AG08395 (cell line): ENCODE measurements at regions not wholly inside any gene's neighbourhood (a gene's known extent, or its start where the extent isn't known, plus 50 kb on each side); places are given as distances from the start of the nearest gene placed in this dataset.

ENCODE experiments used
- DNase-seq: peaks from one replicate; pipeline ENCODE4 v3.0.0; 2012; ENCODE audit warnings: mixed read lengths, low spot score

DNA sequence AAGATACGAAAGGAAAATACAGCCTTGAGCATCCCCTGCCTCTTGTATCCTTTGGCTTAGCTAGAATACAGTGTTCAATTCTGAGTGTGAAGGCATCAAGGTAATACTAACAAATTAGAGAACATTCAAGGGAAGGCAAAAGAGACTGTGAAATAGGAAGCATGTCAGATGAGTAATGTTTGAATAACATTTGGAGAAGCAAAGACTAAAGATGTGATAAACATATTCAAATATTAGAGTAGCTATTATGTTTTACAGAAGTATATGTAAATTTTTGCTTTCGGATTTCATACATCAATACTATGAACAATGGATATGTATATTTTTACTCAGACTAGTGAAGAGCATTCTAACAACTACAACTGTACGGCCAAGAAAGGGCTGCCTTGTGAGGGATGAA is 161.7 kb upstream of the FN1 start:
- no peak for DNase-seq

DNA sequence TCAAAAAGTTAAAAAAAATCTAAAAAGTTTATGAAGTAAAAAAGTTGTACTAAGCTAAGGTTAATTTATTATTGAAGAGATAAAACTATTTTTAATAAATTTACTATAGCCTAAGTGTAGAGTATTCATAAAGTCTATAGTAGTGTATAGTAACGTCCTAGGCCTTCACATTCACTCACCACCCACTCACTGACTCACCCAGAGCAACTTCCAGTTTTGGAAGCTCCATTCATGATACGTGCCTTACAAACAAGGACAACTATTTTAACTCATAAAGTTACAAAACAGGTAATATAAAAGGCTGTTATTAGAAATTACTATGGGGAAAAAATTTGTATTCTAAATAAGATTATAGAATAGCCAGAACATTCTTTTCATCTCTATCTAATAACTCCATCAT is 158.9 kb upstream of the FN1 start:
- DNase-seq: no peak

DNA sequence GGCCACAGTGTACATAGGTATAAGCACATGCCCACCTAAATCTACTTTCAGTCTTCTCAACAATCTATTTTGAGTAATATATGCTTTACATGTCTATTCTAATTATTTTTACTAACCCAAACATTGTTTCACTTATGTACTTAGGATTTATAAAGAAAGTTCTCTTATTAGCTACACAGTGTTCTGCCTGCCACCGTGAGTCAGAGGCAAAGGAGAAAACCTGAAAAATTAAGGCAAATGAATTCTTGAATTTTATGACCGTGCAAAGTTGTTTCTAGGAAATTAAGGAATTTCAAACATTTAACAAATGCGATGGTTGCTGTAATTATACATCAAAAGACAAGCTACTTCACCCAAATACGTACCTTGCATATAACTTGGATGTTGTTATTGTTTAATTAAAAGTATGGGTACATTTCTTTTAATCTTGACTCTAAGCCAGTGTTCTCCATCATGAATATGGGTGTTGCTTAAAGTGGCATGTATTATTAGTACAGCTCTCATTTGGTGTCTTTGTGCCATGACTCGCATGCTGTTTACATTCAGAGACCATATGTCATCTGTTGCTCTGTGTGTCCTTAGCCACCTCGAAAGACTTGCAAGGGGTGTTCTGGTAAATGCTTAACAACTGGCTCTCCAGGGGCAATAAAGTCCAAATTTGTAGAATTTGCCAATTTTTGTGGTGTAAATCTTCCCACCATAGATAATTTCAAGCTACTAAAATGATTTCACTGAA is 154.3 kb upstream of the FN1 start:
- DNase-seq: no peak

DNA sequence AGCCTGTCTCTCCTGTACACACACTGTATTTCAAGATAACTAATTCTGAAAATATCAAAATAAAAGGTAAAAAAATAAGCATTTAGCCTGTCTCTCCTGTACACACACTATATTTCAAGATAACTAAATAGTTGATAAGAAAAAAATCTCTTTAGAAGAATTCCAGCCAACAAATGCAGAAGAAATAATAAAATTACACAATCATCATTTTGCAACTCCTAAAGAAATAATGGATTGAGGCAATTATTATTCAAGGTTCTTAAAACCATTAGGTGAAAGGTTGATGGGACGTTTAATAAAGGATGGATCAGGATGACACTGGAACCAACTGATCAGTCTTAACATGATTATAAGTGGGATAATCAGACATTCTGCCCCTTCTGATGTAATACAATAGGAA is 148.0 kb upstream of the FN1 start:
- no peak for DNase-seq

DNA sequence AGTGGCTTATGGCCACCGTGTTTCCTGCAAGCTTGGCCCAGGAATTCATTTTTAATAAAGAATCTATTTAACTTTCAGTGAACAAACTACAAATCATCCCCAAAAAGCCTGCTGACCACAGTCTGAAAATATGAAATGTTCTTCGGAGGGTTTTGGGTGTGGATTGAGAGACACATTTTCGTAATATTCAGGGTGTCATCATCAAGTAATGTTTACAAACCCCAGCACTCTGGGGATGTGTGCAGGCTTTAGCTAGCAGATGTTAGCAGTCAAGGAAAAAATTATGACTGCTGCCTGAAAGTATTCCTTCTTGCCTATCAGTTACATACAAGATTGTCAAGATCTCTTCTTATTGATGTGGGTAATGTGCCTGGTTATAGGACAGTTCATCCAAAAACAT is 143.9 kb upstream of the FN1 start:
- peak; percentile 69 for DNase-seq

DNA sequence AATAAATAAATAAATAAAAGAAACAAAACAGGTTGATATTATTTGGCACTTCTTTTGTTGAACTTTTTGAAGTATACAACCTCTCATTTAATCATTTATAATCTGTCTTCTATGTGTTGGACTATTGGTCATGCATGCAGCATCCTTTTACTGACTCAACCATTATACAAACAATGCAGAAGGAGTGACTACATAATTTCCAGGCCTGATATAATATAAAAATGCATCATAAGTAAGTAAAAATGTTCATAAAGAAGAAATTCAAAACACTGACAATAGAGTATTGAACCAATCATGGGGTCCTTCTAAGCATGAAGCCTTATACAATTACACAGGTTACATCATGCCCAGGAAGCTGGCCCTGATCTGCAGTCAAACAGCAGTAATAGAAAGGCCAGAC is 141.5 kb upstream of the FN1 start:
- DNase-seq: no peak

DNA sequence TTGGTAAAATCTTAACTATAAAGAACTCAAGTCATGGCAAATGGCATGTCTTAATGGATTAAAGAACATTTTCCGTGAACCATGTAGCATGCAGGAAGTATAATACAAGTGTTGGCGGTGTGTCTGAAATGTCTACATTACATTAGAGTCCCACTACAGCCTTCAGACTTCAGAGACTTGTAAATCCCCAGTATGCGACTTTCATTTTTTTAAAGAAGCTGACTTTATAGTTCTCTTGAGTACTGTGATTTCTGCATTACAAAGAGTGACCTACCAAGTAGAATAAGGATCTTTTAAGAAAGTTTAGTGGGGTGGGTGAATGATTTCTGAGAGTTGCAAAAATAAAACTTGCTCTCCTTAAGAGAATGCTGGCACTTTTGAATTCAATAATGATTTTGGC is 140.7 kb upstream of the FN1 start:
- no peak for DNase-seq

DNA sequence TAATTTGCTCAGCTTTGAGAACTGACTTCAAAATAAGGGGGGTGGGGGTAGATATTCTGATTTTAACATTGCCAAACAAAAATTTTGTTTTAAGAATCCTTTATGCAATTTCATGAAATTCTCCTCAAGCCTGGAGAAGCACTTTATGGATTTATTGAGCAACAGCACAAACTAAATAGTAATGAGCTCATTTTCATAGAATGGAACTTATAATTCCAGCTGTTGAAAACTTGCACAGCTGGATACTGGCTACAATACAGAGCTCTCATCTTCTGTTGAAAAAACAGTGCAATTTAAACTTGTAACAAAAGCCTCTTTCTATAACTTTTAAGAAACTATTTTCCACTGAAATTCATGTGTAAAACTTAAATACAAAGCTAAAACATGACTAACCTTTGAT is 137.6 kb upstream of the FN1 start:
- no peak for DNase-seq

DNA sequence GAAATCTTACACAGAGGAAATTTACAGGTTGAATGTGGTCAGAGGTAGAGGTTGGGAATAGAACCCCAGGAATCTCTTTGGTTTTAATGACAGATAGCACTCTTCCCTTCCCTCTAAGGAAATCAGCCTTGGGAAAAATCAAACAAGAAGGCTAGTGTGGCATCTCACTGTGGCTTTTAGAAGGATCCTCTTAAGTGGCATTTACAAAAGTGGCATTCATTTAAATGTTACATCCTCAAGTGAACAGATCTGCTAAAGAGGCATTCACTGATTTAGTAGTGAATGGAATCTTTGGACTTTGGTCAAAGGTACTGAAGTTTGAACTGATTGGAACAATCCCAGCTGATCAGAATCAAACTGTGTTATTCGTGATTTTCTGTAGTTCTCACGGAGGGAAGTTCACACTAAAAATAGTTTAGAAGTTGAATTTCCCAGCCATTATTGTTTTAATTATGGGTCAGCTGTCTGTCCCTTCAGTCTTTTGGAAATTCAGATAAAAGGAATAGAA is 136.5 kb upstream of the FN1 start:
- no peak for DNase-seq

DNA sequence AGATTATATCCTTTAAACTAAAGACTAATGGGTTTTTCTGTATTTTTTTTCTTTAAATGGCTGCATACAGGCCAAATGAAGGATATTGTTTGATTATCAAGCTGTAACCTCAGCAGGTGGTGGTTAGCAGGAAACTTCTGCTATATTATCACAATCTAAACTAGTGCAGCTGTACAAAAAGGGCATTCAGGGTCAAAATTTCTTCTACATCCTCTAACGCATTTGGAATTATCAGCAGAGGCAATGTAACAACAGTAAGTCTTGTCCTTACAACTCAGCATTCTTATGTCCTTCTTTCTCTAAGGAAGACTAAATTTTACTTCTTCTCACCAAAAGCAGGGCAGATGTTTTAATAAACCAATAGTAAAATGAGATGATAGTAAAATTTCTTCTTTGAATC is 135.8 kb upstream of the FN1 start:
- no peak for DNase-seq

DNA sequence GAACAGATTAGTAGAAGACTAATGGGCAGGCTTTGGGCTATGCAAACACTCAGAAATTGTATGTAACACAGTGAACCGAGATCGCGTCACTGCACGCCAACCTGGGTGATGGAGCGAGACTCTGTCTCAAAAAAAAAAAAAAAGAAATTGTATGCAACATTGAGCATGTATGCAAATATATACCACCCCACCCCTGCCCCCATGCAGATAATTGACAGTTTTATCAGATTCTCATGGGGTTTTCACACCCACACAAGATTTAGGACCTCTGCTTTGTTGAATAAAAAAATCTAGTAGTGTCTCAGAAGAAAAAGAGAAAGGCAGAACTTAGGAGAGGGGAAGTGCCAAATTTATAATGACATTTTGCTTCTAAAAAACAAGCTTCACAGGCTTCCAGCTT is 131.6 kb upstream of the FN1 start:
- DNase-seq: no peak

DNA sequence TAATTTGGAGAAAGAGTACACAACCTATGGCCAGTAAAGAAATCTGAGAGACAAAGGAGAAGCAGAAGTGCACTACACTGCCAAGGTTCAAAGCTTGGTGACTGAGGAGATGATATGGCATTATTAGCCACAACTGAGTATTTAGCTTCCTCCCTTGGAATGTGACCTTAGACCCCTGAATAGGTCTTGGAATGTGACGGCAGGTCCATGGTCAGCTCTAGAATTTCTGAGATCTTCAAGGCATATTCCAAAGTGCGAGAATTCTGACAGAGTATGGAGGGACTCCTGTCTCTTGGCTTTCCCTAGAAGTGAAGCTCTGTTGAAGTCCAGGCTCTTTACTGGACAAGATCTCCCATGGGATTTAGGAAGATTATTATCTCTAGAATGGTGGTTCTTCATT is 130.0 kb upstream of the FN1 start:
- no peak for DNase-seq

DNA sequence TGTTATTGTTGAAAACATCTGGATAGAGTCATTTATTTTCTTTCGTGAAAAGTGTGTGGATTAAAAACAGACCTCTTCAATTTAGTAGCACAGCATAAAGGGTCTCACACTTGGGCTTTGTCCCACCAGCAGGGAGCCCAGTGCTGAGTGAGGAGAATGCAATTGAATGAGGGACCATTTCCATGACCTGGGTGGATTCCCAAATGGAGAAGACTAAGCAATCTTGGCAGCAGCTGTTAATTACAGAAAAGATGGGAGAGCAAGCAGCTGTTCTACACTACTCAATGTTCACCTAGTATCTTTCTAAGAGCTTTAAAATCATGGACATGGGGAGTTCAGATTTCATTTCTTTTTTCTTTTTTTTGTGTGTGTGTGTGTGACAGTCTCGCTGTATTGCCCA is 121.8 kb upstream of the FN1 start:
- DNase-seq: no peak

DNA sequence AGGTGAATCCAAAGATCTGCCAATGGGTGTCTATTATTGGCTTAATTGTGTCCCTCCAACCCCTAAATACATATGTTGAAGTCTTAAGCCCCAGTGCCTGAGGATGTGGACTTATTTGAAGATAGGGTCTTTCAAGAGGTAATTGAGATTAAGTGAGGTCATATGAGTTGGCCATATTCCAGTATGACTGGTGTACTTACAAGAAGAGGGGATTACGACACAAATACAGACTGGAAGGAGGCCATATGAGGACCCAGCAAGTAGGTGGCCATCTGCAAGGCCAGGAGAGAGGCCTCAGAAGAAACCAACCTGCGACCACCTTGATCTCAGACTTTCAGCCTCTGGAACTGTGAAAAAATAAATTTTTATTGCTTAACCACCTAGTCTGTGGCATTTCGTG is 121.1 kb upstream of the FN1 start:
- no peak for DNase-seq

DNA sequence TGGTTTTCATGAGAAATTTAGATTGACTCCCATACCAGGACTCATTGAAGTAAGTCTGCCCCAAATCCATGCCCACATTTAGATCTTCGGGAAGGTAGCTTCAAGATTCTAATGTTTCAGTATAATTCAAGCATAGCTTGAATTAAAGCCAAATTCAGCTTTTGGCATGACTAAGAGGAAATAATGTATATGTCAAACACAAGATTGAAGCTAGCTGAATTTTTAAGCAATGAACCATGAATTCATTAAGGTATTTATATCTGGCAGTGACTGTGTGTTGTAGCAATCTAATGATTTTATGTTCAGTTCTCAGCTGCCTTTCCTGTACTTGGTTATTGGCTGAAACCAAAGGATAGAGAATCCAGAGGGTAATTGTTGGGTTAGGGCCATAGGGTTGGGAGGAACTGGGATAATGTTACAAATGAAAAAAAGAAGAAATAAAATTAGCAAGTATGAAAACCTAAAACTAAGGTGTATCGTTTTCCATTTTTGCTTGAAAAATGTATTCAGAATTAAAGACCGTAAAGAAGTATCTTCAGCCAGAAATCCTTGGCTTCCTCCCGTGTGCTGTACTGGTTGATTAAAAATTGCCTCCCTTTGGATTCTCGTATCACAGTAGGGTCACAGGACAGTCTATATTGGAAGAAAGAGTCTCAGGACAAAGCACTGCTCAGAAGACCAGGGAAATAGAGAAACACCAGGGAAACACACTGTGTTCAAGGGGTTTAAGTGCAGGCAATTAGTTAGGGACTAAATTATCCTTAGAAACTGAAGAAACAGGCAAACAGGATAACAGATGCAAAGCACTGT is 119.0 kb upstream of the FN1 start:
- no peak for DNase-seq

DNA sequence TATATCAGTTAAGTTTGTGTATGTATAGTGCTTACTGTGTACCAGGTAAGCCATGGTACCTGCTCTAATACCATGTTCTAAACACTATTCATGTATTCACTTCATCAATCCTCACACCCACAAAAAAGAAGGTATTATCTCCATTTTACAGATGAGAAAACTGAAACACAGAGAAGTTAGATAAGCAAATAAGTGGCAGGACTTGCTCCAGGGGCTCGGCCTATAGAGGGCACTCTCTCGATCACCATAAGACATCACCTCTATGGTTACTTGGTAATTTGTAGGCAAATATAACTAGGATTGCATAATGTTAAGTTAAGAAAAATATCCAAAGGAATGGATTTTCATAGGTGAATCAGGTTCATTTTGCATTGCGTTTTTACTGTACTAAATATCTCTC is 118.1 kb upstream of the FN1 start:
- no peak for DNase-seq

DNA sequence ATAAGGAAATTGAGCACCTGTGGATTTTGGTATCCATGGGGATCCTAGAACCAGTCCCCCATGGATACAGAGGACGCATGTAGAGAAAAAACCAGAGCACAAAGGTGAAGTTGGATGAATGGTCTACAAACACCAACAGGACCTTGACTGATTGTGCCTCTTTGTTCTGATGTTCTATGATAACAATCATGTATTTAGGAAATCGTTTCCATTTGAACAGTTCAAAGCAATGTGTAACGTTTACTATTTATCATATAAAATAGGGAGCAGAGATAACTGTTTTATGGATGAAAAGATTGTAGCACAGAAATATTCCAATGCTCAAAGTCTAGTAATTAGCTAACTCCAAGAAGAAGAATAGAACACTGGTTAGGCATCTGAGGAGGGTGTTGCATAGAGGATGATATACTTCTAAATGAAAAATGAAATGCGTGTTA is 116.3 kb upstream of the FN1 start:
- DNase-seq: no peak

DNA sequence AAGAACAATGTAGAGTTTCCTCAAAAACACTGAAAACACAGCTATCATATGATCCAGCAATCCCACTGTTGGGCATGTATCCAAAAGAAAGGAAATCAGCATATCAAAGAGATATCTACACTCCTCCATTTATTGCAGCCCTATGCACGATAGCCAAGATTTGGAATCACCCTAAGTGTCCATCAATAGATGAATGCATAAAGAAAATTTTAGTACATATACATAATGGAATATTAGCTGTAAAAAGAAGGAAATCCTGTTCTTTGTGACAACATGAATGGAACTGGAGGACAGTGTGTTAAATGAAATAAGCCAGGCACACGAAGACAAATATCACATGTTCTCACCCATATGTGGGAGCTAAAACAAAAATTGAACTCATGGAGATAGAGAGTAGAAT is 114.5 kb upstream of the FN1 start:
- DNase-seq: no peak

DNA sequence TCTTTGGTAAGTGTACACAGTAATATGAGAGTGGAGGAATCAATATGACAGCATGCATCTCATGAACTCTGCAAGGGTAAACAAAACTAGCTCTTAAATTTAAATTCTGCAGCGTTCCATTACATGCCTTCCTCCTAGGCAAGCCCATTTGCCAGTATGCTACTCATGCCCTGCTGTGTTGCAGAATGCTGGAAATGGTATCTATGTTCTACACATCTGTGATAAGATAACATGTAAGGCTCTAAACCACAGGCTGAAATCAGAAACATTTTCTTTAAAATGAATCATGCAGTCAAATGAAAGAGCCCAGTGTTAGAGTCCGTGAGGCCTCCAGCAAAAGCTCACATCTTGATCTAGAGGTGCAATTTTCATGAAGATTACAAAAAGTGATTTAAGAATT is 112.8 kb upstream of the FN1 start:
- no peak for DNase-seq

DNA sequence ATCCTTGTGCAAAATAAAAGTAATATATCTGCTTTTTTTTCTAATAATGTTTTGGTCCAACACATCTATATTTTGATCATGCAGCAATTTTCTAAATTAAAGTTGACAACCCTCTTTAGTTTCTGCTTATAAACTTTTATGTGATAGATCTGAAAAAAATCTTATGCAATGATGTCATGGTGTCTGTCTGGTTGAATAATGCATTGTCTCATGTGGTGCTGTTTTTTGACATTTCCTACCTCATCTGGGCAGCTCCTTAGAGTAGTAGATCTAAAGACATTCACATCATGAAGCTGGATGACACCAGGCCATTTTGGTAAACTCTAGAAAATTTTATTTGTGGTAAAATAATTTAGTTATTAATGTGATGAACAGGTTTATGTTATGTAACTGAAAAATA is 106.8 kb upstream of the FN1 start:
- no peak for DNase-seq

DNA sequence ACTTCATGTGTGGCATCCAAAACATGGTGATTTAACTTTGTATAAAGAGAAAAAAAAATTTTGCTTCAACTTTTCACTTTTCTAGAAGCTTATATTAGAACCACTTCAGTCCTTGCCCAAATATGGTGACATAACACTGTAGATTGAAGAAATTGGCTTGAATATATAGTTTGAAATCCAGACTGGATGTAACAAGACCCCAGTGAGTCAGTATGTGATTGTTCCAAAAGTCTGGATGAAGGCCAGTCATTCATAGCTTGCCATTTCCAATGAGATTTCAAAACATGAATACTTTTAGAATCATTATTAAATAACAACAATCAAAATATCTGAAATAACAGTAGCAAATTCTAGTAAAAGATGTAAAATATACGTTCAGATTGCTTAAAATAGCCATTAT is 104.8 kb upstream of the FN1 start:
- DNase-seq: peak; percentile 59

DNA sequence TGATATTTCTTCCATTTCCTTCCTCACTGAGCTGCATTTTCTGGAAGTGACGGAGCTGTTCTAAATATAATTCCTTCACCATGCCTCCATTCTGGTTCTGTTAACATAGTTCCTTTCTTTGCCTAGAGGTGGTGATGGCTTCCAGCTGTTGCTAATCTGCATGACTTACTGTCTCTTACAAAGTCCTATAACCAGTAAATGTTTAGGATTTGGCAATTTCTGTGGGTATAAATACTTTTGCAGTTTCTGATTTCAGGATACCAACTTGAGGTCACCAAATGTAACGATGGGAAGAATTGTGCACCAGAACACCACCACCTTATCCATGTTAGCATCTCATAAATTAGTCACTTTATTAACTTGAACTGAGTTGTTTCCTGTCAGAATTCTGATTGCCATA is 101.7 kb upstream of the FN1 start:
- DNase-seq: peak; percentile 56

DNA sequence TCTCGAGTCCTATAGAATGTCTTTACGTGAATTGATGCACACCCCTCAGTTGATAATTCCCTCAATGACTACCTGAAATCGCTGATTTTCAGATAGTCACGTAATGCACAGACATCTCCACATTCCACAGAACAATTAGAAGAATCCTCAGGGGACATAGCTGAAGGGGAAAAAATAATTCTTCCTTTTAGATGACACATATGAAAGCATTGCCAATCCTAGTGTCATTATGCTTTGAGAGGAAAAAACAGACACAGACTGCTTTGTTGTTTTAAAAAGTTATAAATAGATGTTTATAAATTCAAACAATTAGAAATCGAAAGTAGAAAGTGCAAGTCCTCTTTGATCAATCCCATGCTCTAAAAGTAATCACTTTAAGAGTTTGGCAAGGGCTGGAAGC is 100.6 kb upstream of the FN1 start:
- DNase-seq: peak; percentile 53

DNA sequence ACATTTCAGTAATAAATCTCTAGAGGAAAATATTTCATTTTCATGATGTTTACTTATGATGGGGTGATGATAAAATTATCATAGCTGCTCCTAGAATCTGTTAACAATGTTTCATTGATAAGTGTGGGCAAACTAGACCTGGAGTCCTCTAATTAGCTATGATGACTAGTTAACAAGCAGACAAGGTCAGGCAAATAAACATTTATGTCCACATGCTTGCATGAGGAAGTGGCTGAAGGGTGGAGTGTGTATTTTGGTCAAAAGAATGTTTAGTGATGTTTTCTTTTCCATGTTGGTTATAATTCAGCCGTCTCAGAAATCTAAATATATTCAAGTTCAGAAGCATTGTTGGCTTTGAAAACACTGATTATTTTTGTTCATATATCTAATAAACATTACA is 99.9 kb upstream of the FN1 start:
- DNase-seq: peak; percentile 34
